Fibroblast of lung (primary cell): ENCODE measurements at regions not wholly inside any gene's neighbourhood (a gene's known extent, or its start where the extent isn't known, plus 50 kb on each side); places are given as distances from the start of the nearest gene placed in this dataset.

Experiments used
- DNase-seq, 2 donors: peaks; one replicate each; pipeline versions ENCODE4 v3.0.0 to v3.0.0-alpha.2; 2010; ENCODE audit warnings: low read depth in 2 of 2
- H2AFZ ChIP-seq: 2 replicates; pipeline ENCODE4 v1.5.1; 2012; ENCODE audit warnings: low read length, control low read depth, inconsistent platforms
- H3K27ac ChIP-seq: 2 replicates; pipeline ENCODE4 v1.5.1; 2011; ENCODE audit warnings: low read length, control low read depth; ENCODE audit not compliant: insufficient read depth
- H3K27me3 ChIP-seq: 2 replicates; pipeline ENCODE4 v1.5.1; 2011; ENCODE audit warnings: mild to moderate bottlenecking, low read length; ENCODE audit not compliant: control insufficient read depth, insufficient read depth
- H3K36me3 ChIP-seq: 2 replicates; pipeline ENCODE4 v1.5.1; 2011; ENCODE audit warnings: low read length; ENCODE audit not compliant: control insufficient read depth, insufficient read depth
- H3K4me1 ChIP-seq: 2 replicates; pipeline ENCODE4 v1.5.1; 2011; ENCODE audit warnings: low read length; ENCODE audit not compliant: control insufficient read depth, insufficient read depth; ENCODE audit errors: extremely low read depth
- H3K4me2 ChIP-seq: 2 replicates; pipeline ENCODE4 v1.5.1; 2011; ENCODE audit warnings: low read length, control low read depth; ENCODE audit not compliant: insufficient read depth; ENCODE audit errors: extremely low read depth
- H3K4me3 ChIP-seq, 4 experiments: fragments of 200-600 bp in 1 of 4; sonication (generic) in 1 of 4; replicated peaks in 1 of 4; 2 replicates each; pipeline ENCODE4 v1.5.1; 2011 to 2016; ENCODE audit warnings: low read length in 4 of 4, low read depth in 3 of 4, mild to moderate bottlenecking in 3 of 4, control low read depth in 2 of 4, inconsistent platforms in 1 of 4, mixed read lengths in 1 of 4; ENCODE audit not compliant: insufficient read depth in 1 of 4; ENCODE audit errors: control extremely low read depth in 1 of 4
- H3K79me2 ChIP-seq: 2 replicates; pipeline ENCODE4 v1.5.1; 2012; ENCODE audit warnings: mild to moderate bottlenecking, low read length, inconsistent platforms; ENCODE audit not compliant: control insufficient read depth, insufficient read depth
- H3K9ac ChIP-seq: 2 replicates; pipeline ENCODE4 v1.5.1; 2011; ENCODE audit warnings: mild to moderate bottlenecking, low read length, control low read depth; ENCODE audit not compliant: insufficient read depth
- H3K9me3 ChIP-seq: 2 replicates; pipeline ENCODE4 v1.5.1; 2012; ENCODE audit warnings: low read depth, low read length; ENCODE audit not compliant: control insufficient read depth, insufficient read depth
- H4K20me1 ChIP-seq: 2 replicates; pipeline ENCODE4 v1.5.1; 2011; ENCODE audit warnings: low read length; ENCODE audit not compliant: control insufficient read depth, insufficient read depth; ENCODE audit errors: extremely low read depth
- EZH2 ChIP-seq: IDR thresholded peaks from 2 replicates; pipeline ENCODE4 v1.5.1; 2012; ENCODE audit warnings: low read length, control low read depth, mild to moderate bottlenecking; ENCODE audit errors: missing control alignments
- TF ChIP-seq, protein P1 (sequence below), 2 donors: IDR thresholded peaks in 1 of 2; conservative IDR thresholded peaks in 1 of 2; 1 replicate in 1 of 2; 2 replicates in 1 of 2; pipeline ENCODE4 v1.5.1; 2011 to 2012; ENCODE audit warnings: low read length in 2 of 2, control low read depth in 1 of 2, inconsistent platforms in 1 of 2, low read depth in 1 of 2, mild to moderate bottlenecking in 1 of 2

DNA sequence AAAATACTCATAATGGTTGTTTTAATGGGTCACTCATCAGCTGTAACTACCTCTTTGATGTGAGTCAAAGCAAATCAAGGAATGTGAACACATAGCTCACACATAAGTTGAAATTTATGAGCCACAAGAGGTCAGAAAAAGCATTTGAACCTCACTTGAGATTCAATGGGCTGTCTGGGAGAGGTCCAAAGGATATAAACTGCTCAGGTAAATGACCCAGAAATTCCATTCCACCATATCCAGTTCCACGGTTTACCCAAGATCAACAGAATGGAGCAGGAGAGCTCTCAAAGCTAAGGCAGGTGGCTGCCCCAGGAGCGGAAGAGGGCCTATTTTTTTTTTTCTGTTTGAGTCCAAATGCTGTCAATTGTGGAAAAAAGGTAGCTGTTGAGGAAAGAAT, 464.1 kb downstream of the TNS1 start:
- peak in 1 of 2 donors; percentile 44 for DNase-seq
- Histone ChIP-seq H3K9me3 (no peaks in the 10 kb centered on the region), H3K4me1 (no peaks in the 10 kb centered on the region), H3K27me3 (no peaks in the 10 kb centered on the region), H2AFZ (no peak overlapping the region), H3K4me3 (no peak overlapping the region), H3K27ac (no peak overlapping the region), H3K79me2 (no peaks in the 10 kb centered on the region), H3K9ac (no peak overlapping the region), H3K4me2 (no peak overlapping the region), H4K20me1 (no peaks in the 10 kb centered on the region), H3K36me3 (no peaks in the 10 kb centered on the region)
- no peak for TF ChIP-seq EZH2
- TF ChIP-seq, protein P1, sequence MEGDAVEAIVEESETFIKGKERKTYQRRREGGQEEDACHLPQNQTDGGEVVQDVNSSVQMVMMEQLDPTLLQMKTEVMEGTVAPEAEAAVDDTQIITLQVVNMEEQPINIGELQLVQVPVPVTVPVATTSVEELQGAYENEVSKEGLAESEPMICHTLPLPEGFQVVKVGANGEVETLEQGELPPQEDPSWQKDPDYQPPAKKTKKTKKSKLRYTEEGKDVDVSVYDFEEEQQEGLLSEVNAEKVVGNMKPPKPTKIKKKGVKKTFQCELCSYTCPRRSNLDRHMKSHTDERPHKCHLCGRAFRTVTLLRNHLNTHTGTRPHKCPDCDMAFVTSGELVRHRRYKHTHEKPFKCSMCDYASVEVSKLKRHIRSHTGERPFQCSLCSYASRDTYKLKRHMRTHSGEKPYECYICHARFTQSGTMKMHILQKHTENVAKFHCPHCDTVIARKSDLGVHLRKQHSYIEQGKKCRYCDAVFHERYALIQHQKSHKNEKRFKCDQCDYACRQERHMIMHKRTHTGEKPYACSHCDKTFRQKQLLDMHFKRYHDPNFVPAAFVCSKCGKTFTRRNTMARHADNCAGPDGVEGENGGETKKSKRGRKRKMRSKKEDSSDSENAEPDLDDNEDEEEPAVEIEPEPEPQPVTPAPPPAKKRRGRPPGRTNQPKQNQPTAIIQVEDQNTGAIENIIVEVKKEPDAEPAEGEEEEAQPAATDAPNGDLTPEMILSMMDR (conservative IDR thresholded peaks at IDR 0.05 in 1 of 2, IDR thresholded peaks at IDR 0.05 in 1 of 2; ENCODE audit: low read depth in 1 of 2, low read length in 2 of 2) = no peak

DNA sequence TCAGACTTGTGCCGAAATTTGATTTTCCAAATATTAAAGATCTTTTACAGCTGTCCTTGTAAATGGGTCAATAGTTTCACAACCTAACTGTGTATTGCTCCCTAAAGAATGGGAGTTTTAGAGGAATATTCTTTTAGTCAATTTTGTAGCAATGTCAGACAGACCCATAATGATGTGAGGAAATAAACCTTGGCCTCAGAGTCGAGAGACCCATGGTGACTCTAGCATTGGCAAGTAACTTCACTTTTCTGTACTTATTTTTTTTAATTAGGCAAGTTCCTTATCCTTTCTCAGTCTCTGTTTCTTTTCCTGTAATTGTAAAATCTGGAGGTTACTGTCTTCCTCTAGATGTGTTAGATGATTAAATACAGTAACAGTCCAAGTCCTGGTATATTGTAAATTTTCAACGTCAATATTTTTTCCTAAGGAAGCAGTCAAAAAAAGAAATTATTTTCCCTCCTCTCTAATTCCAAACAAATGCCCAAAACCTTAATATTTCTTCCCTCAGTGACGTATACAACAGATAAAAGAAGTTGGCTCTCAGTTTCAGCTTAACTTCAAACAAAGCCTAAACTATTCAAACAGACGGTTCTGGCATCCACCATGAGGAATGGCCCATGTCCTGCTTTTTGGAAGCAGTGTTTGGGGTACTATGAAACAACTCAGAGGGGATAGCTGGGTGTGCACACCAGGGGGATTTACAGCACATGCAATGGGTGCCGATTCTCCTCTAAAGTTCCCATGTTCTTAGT, 466.7 kb downstream of the TNS1 start:
- H3K79me2 ChIP-seq = no peaks in the 10 kb centered on the region
- H4K20me1 ChIP-seq = no peaks in the 10 kb centered on the region
- H3K4me3 ChIP-seq = no peak overlapping the region
- no peak for DNase-seq
- H3K9ac ChIP-seq = no peak overlapping the region
- H3K36me3 ChIP-seq = no peaks in the 10 kb centered on the region
- no peak overlapping the region for H3K4me2 ChIP-seq
- H3K27ac ChIP-seq = no peak overlapping the region
- H2AFZ ChIP-seq = no peak overlapping the region
- H3K27me3 ChIP-seq = no peaks in the 10 kb centered on the region
- H3K9me3 ChIP-seq = no peaks in the 10 kb centered on the region
- no peaks in the 10 kb centered on the region for H3K4me1 ChIP-seq
- TF ChIP-seq, protein P1 (conservative IDR thresholded peaks at IDR 0.05 in 1 of 2, IDR thresholded peaks at IDR 0.05 in 1 of 2; ENCODE audit: low read depth in 1 of 2, low read length in 2 of 2) = no peak
- no peak for TF ChIP-seq EZH2

GRCh38 chr2:217530392-217531090, 472.3 kb downstream of the TNS1 start:
- H3K27ac ChIP-seq = no peak overlapping the region
- no peak for TF ChIP-seq EZH2
- H3K4me1 ChIP-seq = no peaks in the 10 kb centered on the region
- no peaks in the 10 kb centered on the region for H4K20me1 ChIP-seq
- H3K9me3 ChIP-seq = no peaks in the 10 kb centered on the region
- no peak for DNase-seq
- H3K4me2 ChIP-seq = no peak overlapping the region
- H3K9ac ChIP-seq = no peak overlapping the region
- H2AFZ ChIP-seq = no peak overlapping the region
- H3K4me3 ChIP-seq = no peak overlapping the region
- no peaks in the 10 kb centered on the region for H3K27me3 ChIP-seq
- no peaks in the 10 kb centered on the region for H3K36me3 ChIP-seq
- H3K79me2 ChIP-seq = no peaks in the 10 kb centered on the region
